ENCODE measurements at regions not wholly inside any gene's neighbourhood (a gene's known extent, or its start where the extent isn't known, plus 50 kb on each side); places are given as distances from the start of the nearest gene placed in this dataset.

- TF ChIP-seq, protein P1, sequence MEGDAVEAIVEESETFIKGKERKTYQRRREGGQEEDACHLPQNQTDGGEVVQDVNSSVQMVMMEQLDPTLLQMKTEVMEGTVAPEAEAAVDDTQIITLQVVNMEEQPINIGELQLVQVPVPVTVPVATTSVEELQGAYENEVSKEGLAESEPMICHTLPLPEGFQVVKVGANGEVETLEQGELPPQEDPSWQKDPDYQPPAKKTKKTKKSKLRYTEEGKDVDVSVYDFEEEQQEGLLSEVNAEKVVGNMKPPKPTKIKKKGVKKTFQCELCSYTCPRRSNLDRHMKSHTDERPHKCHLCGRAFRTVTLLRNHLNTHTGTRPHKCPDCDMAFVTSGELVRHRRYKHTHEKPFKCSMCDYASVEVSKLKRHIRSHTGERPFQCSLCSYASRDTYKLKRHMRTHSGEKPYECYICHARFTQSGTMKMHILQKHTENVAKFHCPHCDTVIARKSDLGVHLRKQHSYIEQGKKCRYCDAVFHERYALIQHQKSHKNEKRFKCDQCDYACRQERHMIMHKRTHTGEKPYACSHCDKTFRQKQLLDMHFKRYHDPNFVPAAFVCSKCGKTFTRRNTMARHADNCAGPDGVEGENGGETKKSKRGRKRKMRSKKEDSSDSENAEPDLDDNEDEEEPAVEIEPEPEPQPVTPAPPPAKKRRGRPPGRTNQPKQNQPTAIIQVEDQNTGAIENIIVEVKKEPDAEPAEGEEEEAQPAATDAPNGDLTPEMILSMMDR (IDR thresholded peaks at IDR 0.05), result no peak
- TF ChIP-seq POLR2A (IDR thresholded peaks at IDR 0.05), result no peak
Measured at GRCh38 chr1:243982447-243983018, 68.5 kb upstream of the ZBTB18 start.
